ENCODE measurements at regions not wholly inside any gene's neighbourhood (a gene's known extent, or its start where the extent isn't known, plus 50 kb on each side); places are given as distances from the start of the nearest gene placed in this dataset.
"Not testable (repeated sequence)": the region's sequence is repeated elsewhere in the genome, so short reads cannot be mapped to it uniquely, and the experiment has no call there.

DNA sequence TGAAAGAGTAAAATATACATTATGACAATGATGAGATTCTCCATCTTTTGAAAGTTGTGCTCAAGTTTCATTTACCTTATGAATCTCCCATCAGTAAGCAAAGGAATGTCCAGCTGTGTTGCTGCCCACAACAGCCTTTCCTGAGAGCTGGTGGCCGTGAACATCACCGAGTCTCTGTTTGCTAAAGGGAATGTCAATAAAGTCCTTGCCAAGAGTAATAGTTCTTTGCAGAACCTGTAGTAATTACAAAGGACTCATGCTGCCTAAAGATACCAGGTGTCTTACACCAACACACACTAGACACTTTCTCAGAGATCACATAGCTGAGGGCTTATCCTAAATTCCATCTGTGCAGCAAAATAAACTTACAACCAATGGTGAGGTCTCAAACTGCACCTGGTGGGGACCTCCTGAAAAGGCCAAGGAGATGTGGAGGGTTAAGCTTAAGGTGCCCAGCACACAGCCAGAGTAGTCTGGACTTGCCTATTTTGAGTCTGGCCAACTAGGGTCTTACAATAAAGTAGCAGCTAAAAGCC lies 111.1 kb upstream of the DAPK1 start:
- ATAC-seq (replicated peaks) = no peak
- Mint-ChIP-seq H3K4me1 (ENCODE audit: low read depth in 2 of 2) (no peaks in the 10 kb centered on the region), H3K27ac (no peak overlapping the region)

DNA sequence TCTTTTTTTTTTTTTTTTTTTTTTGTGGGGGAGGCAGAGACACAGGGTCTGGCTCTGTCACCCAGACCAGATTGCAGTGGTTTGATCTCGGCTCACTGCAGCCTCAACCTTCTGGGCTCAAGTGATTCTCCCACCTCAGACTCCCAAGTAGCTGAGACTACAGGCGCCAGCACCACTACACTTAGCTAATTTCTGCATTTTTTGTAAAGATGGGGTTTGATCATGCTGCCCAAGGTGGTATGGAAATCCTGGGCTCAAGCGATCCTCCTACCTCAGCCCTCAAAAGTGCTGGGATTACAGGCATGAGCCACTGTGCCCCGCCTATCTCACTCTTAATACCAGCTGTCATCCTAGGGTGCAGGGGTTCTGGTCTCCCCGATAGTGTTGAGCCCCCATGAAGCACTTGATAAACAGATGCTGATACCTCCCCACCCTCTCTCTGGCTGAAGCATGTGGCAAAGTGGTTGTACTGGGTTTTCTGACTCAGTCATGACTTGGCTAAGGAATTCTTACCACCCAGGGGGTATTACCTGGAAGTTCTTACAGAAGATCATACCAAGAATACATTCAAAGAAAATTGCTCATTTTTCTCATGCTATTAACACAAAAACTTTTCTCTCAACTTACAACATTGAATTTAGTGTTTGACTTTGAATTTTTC lies 110.2 kb upstream of the DAPK1 start:
- ATAC-seq (replicated peaks) (no peak), DNase-seq (no peak)
- no peak overlapping the region for H3K4me3 Mint-ChIP-seq
- H3K36me3 Mint-ChIP-seq (ENCODE audit: insufficient read depth) = no peaks in the 10 kb centered on the region
- H3K27me3 Mint-ChIP-seq = peaks cover 14 to 20% of the 10 kb centered on the region in 2 donors
- no peaks in the 10 kb centered on the region for H3K4me1 Mint-ChIP-seq (ENCODE audit: low read depth in 2 of 2)
- no peaks in the 10 kb centered on the region for H3K9me3 Mint-ChIP-seq
- no peak overlapping the region for H3K27ac Mint-ChIP-seq

More for the DNA sequence above, 111.1 kb upstream of the DAPK1 start:
- H3K4me3 Mint-ChIP-seq = no peak overlapping the region
- H3K9me3 Mint-ChIP-seq = no peaks in the 10 kb centered on the region
- no peak for DNase-seq
- H3K36me3 Mint-ChIP-seq (ENCODE audit: insufficient read depth) = no peaks in the 10 kb centered on the region
- peaks cover 11 to 14% of the 10 kb centered on the region in 2 donors for H3K27me3 Mint-ChIP-seq

DNA sequence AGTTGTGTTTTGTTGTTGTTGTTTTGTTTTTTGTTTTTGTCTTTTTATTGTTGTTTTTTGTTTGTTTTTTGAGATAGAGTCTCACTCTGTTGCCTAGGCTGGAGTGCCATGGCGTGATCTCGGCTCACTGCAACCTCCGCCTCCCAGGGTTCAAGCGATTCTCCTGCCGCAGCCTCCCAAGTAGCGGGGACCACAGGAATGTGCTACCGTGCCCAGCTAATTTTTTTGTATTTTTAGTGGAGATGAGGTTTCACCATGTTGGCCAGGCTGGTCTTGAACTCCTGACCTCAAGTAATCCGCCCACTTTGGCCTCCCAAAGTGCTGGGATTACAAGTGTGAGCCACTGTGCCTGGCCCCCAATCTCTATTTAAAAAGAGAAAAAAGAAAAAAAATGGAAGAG lies 109.0 kb upstream of the DAPK1 start:
- H3K27ac Mint-ChIP-seq; ATAC-seq (replicated peaks); H3K4me1 Mint-ChIP-seq (ENCODE audit: low read depth in 2 of 2); H3K36me3 Mint-ChIP-seq (ENCODE audit: insufficient read depth); H3K4me3 Mint-ChIP-seq; DNase-seq; H3K9me3 Mint-ChIP-seq: not testable (repeated sequence)
- peaks cover 21 to 32% of the 10 kb centered on the region in 2 donors for H3K27me3 Mint-ChIP-seq

DNA sequence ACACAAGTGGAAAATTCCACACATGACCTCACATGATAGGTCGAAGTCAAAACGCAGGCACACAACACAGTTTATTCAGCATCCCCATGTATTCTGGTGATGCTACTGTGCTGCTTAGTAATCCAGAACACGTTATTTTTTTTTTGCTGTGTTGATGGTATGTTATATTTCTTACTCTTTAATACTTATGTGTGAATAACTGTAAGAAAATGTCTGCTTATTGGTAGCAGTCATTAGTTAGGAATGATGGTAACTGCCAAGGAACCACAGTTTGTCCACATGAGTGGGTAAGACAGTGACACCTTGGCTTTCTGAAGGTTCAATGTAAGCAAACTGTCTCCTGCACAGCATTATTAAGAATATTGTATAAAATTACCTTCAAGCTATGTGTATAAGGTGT lies 107.7 kb upstream of the DAPK1 start:
- Mint-ChIP-seq H3K27me3 (peaks cover 23 to 38% of the 10 kb centered on the region in 2 donors), H3K36me3 (ENCODE audit: insufficient read depth) (no peaks in the 10 kb centered on the region), H3K9me3 (no peaks in the 10 kb centered on the region), H3K27ac (no peak overlapping the region), H3K4me1 (ENCODE audit: low read depth in 2 of 2) (no peaks in the 10 kb centered on the region), H3K4me3 (no peak overlapping the region)
- DNase-seq (no peak), ATAC-seq (replicated peaks) (no peak)

DNA sequence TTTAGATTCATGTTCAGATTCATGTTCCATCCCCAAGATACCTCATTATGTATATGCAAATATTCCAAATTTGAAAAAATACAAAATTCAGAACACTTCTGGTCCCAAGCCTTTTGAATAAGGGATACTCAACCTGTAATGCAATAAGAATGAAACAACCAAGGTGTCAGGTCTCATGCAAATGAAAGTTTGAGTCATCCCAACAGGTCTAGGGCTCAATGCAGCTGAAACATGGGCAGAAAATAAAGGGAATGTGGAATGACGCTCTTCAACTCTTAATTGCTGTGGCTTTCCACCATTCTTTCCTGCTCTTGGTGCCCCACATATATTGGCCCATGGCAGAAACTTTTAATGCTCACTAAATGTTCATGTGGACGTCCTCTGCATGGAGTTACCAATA lies 107.3 kb upstream of the DAPK1 start:
- H3K27me3 Mint-ChIP-seq = peaks cover 27 to 42% of the 10 kb centered on the region in 2 donors
- H3K4me1 Mint-ChIP-seq (ENCODE audit: low read depth in 2 of 2) = no peaks in the 10 kb centered on the region
- no peak overlapping the region for H3K27ac Mint-ChIP-seq
- H3K4me3 Mint-ChIP-seq = no peak overlapping the region
- no peak for ATAC-seq (replicated peaks)
- no peaks in the 10 kb centered on the region for H3K9me3 Mint-ChIP-seq
- no peaks in the 10 kb centered on the region for H3K36me3 Mint-ChIP-seq (ENCODE audit: insufficient read depth)
- no peak for DNase-seq

DNA sequence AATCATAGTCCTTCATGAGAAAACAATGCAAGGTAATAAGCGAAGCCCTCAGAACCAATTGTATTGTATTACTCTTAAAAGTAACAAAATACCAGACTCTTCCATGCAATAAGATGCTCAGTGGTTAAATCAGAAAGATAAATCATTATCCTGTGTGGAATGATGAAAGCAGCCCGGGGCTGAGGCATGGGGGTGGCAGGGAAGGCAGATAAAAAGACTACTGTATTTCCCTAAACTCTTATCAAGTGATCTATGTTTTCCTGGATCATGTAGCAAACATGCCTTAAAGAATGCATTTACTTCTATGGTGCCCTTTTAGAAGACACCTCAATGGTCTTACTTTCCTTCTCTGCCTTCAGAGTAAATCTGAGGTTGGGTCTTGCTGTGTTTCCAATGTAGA lies 105.6 kb upstream of the DAPK1 start:
- no peak for ATAC-seq (replicated peaks)
- Mint-ChIP-seq H3K4me1 (ENCODE audit: low read depth in 2 of 2) (peaks cover 0 to 2% of the 10 kb centered on the region in 2 donors), H3K27me3 (peaks cover 20 to 42% of the 10 kb centered on the region in 2 donors), H3K27ac (no peak overlapping the region), H3K9me3 (no peaks in the 10 kb centered on the region), H3K4me3 (no peak overlapping the region), H3K36me3 (ENCODE audit: insufficient read depth) (no peaks in the 10 kb centered on the region)
- no peak for DNase-seq

DNA sequence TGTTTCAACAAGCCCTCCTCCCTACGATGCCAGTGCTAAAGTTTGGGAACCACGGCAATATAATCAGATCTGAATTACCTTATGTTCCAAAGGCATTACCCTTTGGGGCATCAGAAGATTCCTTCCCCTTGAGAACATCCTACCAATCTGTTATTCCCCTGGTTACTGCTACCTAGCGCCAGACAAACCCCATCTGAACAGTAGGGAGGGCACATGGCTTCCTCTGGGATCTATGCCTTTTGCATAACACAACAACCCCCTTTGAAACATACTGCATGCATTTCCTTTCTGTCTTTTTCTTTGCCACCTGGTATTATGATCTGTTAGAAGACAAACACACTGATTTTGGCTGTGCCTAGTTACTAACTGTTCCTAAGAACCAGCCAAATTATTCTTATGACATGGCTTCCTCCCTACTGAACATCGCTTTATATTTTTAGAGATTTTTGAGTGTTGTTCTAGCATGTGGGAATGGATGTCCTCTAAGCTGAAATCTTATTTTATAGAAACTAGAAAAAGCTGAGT lies 103.9 kb upstream of the DAPK1 start:
- Mint-ChIP-seq H3K9me3 (no peaks in the 10 kb centered on the region), H3K36me3 (ENCODE audit: insufficient read depth) (no peaks in the 10 kb centered on the region), H3K27ac (no peak overlapping the region), H3K27me3 (peaks cover 20 to 42% of the 10 kb centered on the region in 2 donors), H3K4me1 (ENCODE audit: low read depth in 2 of 2) (peaks cover 0 to 2% of the 10 kb centered on the region in 2 donors), H3K4me3 (no peak overlapping the region)
- DNase-seq (no peak), ATAC-seq (replicated peaks) (no peak)

DNA sequence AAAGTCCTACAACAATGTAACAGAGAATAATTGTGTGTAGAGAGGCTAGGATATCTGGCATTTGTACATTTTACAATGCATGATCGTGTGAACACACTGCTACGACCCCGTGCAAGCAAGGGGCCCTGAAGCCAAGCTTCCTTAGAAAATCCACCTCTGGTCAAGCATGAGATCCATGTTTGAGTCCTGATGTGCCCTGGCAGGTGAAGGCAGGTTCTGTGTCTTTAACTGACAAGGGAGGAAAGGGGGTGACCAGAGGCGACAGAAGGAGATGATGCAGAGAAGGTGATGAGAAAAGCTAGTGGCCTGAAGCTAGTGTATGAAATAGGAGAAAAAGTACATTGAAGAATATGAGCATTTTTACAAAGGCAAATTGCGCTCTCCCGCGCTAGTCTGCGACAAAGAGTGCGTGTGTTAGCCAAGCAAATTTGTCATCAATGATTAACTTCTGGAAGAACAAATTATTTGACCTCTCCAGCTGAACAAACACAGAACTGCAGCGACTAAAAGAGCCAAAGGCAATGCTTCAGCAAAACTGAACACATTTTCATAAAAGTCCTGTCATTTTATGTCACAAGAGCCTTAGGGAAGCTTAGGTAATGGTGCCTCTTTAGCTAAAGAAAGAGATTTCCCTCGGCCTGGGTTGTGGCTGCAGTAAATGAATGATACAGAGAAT lies 101.7 kb upstream of the DAPK1 start:
- Mint-ChIP-seq H3K27ac (no peak overlapping the region), H3K4me1 (ENCODE audit: low read depth in 2 of 2) (peaks cover 0 to 2% of the 10 kb centered on the region in 2 donors)

DNA sequence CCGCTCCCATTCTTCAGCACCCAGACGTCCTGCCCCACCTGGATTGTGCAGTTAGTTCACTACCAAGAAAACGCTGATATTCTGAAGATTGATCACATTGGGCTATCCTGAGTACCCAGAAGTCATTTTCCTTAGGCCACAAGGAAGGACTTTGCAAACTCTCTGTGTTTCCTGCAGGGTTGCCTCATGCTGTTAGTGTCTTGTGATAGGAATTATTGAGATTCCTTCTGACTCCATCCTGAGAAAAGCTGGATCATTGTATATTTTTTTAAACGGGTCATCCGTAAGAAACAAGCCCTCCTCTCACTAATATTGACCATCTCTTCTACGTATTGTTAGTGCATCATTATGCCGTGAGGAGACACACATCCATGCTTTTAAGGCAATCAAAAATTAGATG lies 96.0 kb upstream of the DAPK1 start:
- Mint-ChIP-seq H3K27me3 (peaks cover 8 to 17% of the 10 kb centered on the region in 2 donors), H3K9me3 (no peaks in the 10 kb centered on the region), H3K4me1 (ENCODE audit: low read depth in 2 of 2) (no peaks in the 10 kb centered on the region), H3K36me3 (ENCODE audit: insufficient read depth) (no peaks in the 10 kb centered on the region), H3K4me3 (no peak overlapping the region), H3K27ac (no peak overlapping the region)
- ATAC-seq (replicated peaks) (no peak), DNase-seq (no peak)

More for the DNA sequence above, 101.7 kb upstream of the DAPK1 start:
- no peak overlapping the region for H3K4me3 Mint-ChIP-seq
- H3K36me3 Mint-ChIP-seq (ENCODE audit: insufficient read depth) = no peaks in the 10 kb centered on the region
- no peak for DNase-seq
- ATAC-seq (replicated peaks) = no peak
- peaks cover 14 to 42% of the 10 kb centered on the region in 2 donors for H3K27me3 Mint-ChIP-seq
- no peaks in the 10 kb centered on the region for H3K9me3 Mint-ChIP-seq

DNA sequence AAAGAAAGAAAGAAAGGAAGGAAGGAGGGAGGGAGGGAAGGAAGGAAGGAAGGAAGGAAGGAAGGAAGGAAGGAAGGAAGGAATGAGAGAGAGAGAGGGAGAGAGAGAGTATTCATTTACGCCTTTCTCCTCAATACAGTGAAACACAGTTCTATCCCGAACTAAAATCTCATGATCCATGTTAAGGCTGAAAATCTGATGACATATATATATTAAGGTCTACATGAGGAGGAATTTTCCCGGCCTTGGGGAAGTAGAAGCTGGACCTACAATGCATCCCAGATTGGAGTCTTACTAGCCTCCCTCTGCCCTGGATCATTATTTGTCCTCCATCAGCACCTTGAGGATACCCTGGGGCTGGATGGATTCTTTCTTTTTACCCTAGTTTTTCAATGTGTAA lies 95.1 kb upstream of the DAPK1 start:
- H3K27ac Mint-ChIP-seq = no peak overlapping the region
- H3K9me3 Mint-ChIP-seq = no peaks in the 10 kb centered on the region
- DNase-seq (no peak), ATAC-seq (replicated peaks) (no peak)
- H3K4me1 Mint-ChIP-seq (ENCODE audit: low read depth in 2 of 2) = no peaks in the 10 kb centered on the region
- no peak overlapping the region for H3K4me3 Mint-ChIP-seq
- peaks cover 8 to 17% of the 10 kb centered on the region in 2 donors for H3K27me3 Mint-ChIP-seq
- no peaks in the 10 kb centered on the region for H3K36me3 Mint-ChIP-seq (ENCODE audit: insufficient read depth)

DNA sequence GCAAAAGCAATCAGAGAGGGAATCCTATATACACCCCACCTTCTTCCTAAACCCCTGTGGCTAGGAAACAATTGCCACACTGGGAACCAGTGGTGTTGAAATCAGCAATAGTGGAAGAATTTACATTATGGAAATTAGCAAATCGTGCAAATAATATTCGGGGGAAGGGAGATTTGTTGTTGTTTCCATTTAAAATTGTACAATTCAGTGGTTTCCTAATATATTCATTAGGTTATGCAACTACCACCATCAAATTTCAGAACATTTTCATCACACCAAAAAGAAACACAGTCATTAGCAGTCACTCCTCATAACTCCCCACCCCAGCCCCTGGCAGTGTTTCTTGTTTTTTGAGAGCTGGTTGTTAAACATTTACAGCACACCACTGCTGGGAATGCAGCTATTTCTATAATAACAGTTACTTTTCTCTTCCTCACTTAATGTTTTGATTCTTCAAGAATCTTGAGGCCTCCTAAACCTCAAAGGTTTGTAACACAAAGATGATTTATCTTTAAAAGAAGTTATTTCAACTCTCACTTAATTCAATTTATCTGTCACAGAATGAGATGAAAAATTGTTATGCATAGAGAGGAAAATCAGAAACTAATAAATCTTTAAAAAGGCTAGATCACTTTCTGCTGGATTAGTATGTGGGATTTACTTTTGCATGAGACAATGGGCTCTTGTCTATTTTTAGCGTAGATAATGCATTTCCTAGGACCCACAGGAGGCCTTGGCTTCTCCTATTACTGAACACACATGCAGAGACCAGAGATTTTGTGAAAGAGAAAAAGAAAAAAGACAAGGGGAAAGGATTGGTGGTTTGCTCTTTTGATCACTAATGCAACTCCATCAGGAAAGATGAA lies 91.8 kb upstream of the DAPK1 start:
- H3K4me1 Mint-ChIP-seq (ENCODE audit: low read depth in 2 of 2) = no peaks in the 10 kb centered on the region
- H3K9me3 Mint-ChIP-seq = no peaks in the 10 kb centered on the region
- no peak overlapping the region for H3K4me3 Mint-ChIP-seq
- DNase-seq (no peak), ATAC-seq (replicated peaks) (no peak)
- H3K27me3 Mint-ChIP-seq = peaks cover 15 to 17% of the 10 kb centered on the region in 2 donors
- no peak overlapping the region for H3K27ac Mint-ChIP-seq
- H3K36me3 Mint-ChIP-seq (ENCODE audit: insufficient read depth) = no peaks in the 10 kb centered on the region

DNA sequence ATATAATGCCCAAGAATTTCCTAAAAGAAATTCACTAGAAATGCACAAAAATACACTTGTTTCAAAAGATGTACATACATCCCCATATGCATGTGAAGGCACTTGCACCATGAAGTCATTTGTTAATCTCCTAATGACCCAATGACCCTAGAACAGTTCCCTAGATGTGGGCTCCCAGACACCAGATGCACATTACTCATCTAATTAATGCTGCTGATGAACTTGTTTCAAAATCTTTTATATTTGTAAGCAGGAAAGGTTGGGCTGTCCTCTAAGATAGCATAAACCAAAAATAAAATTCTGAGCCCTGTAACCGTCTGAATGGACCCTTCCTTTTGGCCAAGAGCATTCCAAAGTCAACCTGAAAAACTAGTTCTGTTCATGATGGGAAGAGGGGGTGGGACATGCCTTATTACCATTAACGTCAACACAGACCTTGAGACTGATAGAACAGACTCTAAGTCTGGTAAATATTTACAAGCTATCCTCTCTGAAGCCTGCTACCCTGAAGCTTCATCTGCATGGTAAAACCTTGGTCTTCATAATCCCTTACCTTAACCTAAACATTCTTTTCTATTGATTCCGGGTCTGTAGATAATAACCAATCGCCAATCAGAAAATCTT lies 91.0 kb upstream of the DAPK1 start:
- Mint-ChIP-seq H3K4me1 (ENCODE audit: low read depth in 2 of 2) (no peaks in the 10 kb centered on the region), H3K27ac (no peak overlapping the region), H3K36me3 (ENCODE audit: insufficient read depth) (no peaks in the 10 kb centered on the region), H3K27me3 (peaks cover 14 to 18% of the 10 kb centered on the region in 2 donors), H3K4me3 (no peak overlapping the region), H3K9me3 (no peaks in the 10 kb centered on the region)
- DNase-seq (no peak), ATAC-seq (replicated peaks) (no peak)

Measured in effector memory CD8-positive, alpha-beta T cell (primary cell).